MM.1S (cell line): ENCODE measurements at regions not wholly inside any gene's neighbourhood (a gene's known extent, or its start where the extent isn't known, plus 50 kb on each side); places are given as distances from the start of the nearest gene placed in this dataset.

Experiments used
- EZH2 ChIP-seq: fragments of 300-600 bp; sonication (generic); optimal IDR thresholded peaks from 2 replicates; pipeline ENCODE3; 2017; ENCODE audit warnings: low read depth, mild to moderate bottlenecking, antibody characterized with exemption, low read length, mixed read lengths
- EZH2phosphoT487 ChIP-seq: fragments of 300-600 bp; sonication (generic); IDR thresholded peaks from 2 replicates; pipeline ENCODE4 v1.6.1; 2018; ENCODE audit warnings: antibody characterized with exemption, low read length
- TF ChIP-seq, protein P1 (sequence below): fragments of 300-600 bp; sonication (generic); IDR thresholded peaks from 2 replicates; pipeline ENCODE4 v1.5.1; 2016; ENCODE audit warnings: antibody characterized with exemption, low read length, mixed read lengths

GRCh38 chrX:39367416-39367815 lies 566.2 kb downstream of the MID1IP1 start:
- TF ChIP-seq, protein P1, sequence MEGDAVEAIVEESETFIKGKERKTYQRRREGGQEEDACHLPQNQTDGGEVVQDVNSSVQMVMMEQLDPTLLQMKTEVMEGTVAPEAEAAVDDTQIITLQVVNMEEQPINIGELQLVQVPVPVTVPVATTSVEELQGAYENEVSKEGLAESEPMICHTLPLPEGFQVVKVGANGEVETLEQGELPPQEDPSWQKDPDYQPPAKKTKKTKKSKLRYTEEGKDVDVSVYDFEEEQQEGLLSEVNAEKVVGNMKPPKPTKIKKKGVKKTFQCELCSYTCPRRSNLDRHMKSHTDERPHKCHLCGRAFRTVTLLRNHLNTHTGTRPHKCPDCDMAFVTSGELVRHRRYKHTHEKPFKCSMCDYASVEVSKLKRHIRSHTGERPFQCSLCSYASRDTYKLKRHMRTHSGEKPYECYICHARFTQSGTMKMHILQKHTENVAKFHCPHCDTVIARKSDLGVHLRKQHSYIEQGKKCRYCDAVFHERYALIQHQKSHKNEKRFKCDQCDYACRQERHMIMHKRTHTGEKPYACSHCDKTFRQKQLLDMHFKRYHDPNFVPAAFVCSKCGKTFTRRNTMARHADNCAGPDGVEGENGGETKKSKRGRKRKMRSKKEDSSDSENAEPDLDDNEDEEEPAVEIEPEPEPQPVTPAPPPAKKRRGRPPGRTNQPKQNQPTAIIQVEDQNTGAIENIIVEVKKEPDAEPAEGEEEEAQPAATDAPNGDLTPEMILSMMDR, result no peak
- no peak for TF ChIP-seq EZH2phosphoT487
- TF ChIP-seq EZH2, result no peak
